Endothelial cell of umbilical vein (primary cell): ENCODE measurements at regions not wholly inside any gene's neighbourhood (a gene's known extent, or its start where the extent isn't known, plus 50 kb on each side); places are given as distances from the start of the nearest gene placed in this dataset.

ENCODE experiments used
- BruUV-seq: library from RNA; stranded (reverse); fragments of 400-500 nt; replicated peaks from 2 replicates; lab custom pipeline; 2021; lab: Mats Ljungman, UMichigan
- CTCF ChIA-PET: fragments of 300-600, 350-600 bp; sonication (Branson Sonifier 250); formaldehyde crosslinking; loops from one replicate; lab custom pipeline; 2021; ENCODE audit warnings: antibody characterized with exemption, inconsistent platforms; lab: Charles Lee
- POLR2A ChIA-PET: fragments of 300-600, 350-600 bp; sonication (Branson Sonifier 250); formaldehyde crosslinking; loops from one replicate; lab custom pipeline; 2021; ENCODE audit warnings: antibody characterized with exemption, inconsistent platforms; lab: Charles Lee
- DNase-seq: peaks from one replicate; pipeline ENCODE4 v3.0.0-alpha.2; 2011; ENCODE audit warnings: low read depth, low spot score
- FAIRE-seq: peaks from 2 replicates; lab custom pipeline; 2011; peaks lifted over from hg19 to GRCh38; lab: Jason Lieb, UNC
- H2AFZ ChIP-seq: 2 replicates; pipeline ENCODE4 v1.6.0; 2012; ENCODE audit warnings: low read depth, low read length, control low read depth, inconsistent platforms
- H3K27ac ChIP-seq: 2 replicates; pipeline ENCODE4 v1.5.1; 2011; ENCODE audit warnings: low read depth, mild to moderate bottlenecking, control low read depth, low read length, moderate library complexity; ENCODE audit not compliant: insufficient read depth
- H3K27me3 ChIP-seq, 2 experiments: 2 replicates each; pipeline versions ENCODE4 v1.6.0 to v1.6.1; 2011; ENCODE audit warnings: low read length in 2 of 2, mixed read lengths in 1 of 2; ENCODE audit not compliant: control insufficient read depth in 2 of 2, insufficient read depth in 2 of 2
- H3K36me3 ChIP-seq, 2 experiments: 2 replicates in 1 of 2; 3 replicates in 1 of 2; pipeline ENCODE4 v1.5.1; 2011; ENCODE audit warnings: low read length in 2 of 2, mild to moderate bottlenecking in 1 of 2, moderate library complexity in 1 of 2; ENCODE audit not compliant: control insufficient read depth in 2 of 2, insufficient read depth in 2 of 2; ENCODE audit errors: extremely low read depth in 1 of 2
- H3K4me1 ChIP-seq: 3 replicates; pipeline ENCODE4 v1.5.1; 2011; ENCODE audit warnings: mild to moderate bottlenecking, low read length; ENCODE audit not compliant: control insufficient read depth, insufficient read depth; ENCODE audit errors: extremely low read depth
- H3K4me2 ChIP-seq: 2 replicates; pipeline ENCODE4 v1.6.1; 2011; ENCODE audit warnings: low read length, control low read depth, mixed read lengths; ENCODE audit not compliant: insufficient read depth
- H3K4me3 ChIP-seq, 3 experiments: fragments of 200-600 bp in 1 of 3; sonication (generic), shearing (Covaris generic) in 1 of 3; replicated peaks in 1 of 3; 2 replicates each; pipeline ENCODE4 v1.5.1; 2011 to 2016; ENCODE audit warnings: control low read depth in 3 of 3, low read length in 3 of 3, mild to moderate bottlenecking in 2 of 3, inconsistent platforms in 1 of 3, low read depth in 1 of 3, moderate library complexity in 1 of 3; ENCODE audit not compliant: insufficient read depth in 1 of 3
- H3K79me2 ChIP-seq: 2 replicates; pipeline ENCODE4 v1.6.0; 2012; ENCODE audit warnings: low read length, inconsistent platforms; ENCODE audit not compliant: control insufficient read depth, insufficient read depth
- H3K9ac ChIP-seq: replicated peaks from 2 replicates; pipeline ENCODE3; 2011; ENCODE audit warnings: low read length, control low read depth; ENCODE audit not compliant: insufficient read depth; ENCODE audit errors: extremely low read depth
- H3K9me1 ChIP-seq: replicated peaks from 3 replicates; pipeline ENCODE4 v1.6.0; 2011; ENCODE audit warnings: mild to moderate bottlenecking, low read length; ENCODE audit not compliant: control insufficient read depth, insufficient read depth; ENCODE audit errors: extremely low read depth
- H3K9me3 ChIP-seq: replicated peaks from 2 replicates; pipeline ENCODE4 v1.5.1; 2012; ENCODE audit warnings: low read length, inconsistent platforms; ENCODE audit not compliant: control insufficient read depth, insufficient read depth
- H4K20me1 ChIP-seq: replicated peaks from 2 replicates; pipeline ENCODE3; 2011; ENCODE audit warnings: mild to moderate bottlenecking, low read length; ENCODE audit not compliant: control insufficient read depth, insufficient read depth; ENCODE audit errors: extremely low read depth
- CTCF ChIP-seq, 2 donors: IDR thresholded peaks; 1 replicate in 1 of 2; 2 replicates in 1 of 2; pipeline ENCODE4 v1.5.1; 2011; ENCODE audit warnings: low read length in 2 of 2, mild to moderate bottlenecking in 2 of 2, moderate library complexity in 2 of 2, control low read depth in 1 of 2, inconsistent platforms in 1 of 2, low read depth in 1 of 2; ENCODE audit not compliant: insufficient read depth in 1 of 2; ENCODE audit errors: extremely low read depth in 1 of 2
- EZH2 ChIP-seq: IDR thresholded peaks from 2 replicates; pipeline ENCODE4 v1.6.1; 2012; ENCODE audit warnings: borderline replicate concordance, low read depth, mild to moderate bottlenecking, moderate library complexity, low read length, inconsistent platforms; ENCODE audit not compliant: severe bottlenecking
- FOS ChIP-seq: IDR thresholded peaks from 2 replicates; pipeline ENCODE4 v1.6.1; 2011; ENCODE audit warnings: mild to moderate bottlenecking, low read length, moderate library complexity, borderline replicate concordance; ENCODE audit not compliant: insufficient read depth
- GATA2 ChIP-seq: IDR thresholded peaks from 2 replicates; pipeline ENCODE4 v1.7.0; 2011; ENCODE audit warnings: low read depth, mild to moderate bottlenecking, moderate library complexity, mixed read lengths, low read length; ENCODE audit not compliant: insufficient read length, insufficient read depth
- JUN ChIP-seq: IDR thresholded peaks from 2 replicates; pipeline ENCODE4 v1.6.1; 2011; ENCODE audit warnings: borderline replicate concordance, low read depth; ENCODE audit not compliant: insufficient read length, insufficient read depth
- MAX ChIP-seq: IDR thresholded peaks from 2 replicates; pipeline ENCODE4 v1.6.1; 2011; ENCODE audit not compliant: insufficient read depth, insufficient read length
- MYC ChIP-seq: IDR thresholded peaks from one replicate; pipeline ENCODE4 v1.6.1; 2011; ENCODE audit warnings: mild to moderate bottlenecking, low read depth, low read length
- POLR2A ChIP-seq: IDR thresholded peaks from 2 replicates; pipeline ENCODE4 v1.6.1; 2012; ENCODE audit warnings: low read depth, mild to moderate bottlenecking, control low read depth, low read length
- POLR2AphosphoS5 ChIP-seq: IDR thresholded peaks from 2 replicates; pipeline ENCODE4 v1.6.1; 2012; ENCODE audit warnings: low read depth, mild to moderate bottlenecking, control low read depth, low read length, moderate library complexity; ENCODE audit not compliant: insufficient read depth
- dilution Hi-C: fragments of 300-500 bp; cut with MboI; formaldehyde crosslinking; loops from one replicate; pipeline ENCODE4 v1.15.0; 2019; ENCODE audit warnings: low sequenced_read_pairs; ENCODE audit not compliant: extremely low pct_ligation_motif_present
- intact Hi-C: fragments of 100-400 bp; cut with micrococcal nuclease; formaldehyde crosslinking; loops from one replicate; pipeline ENCODE4 v1.10.0; 2022

GRCh38 chr2:59173325-59173724 is 932.2 kb upstream of the FANCL start:
- BruUV-seq: no TSS peak
- Histone ChIP-seq H3K27me3 (no peaks in the 10 kb centered on the region), H3K9me3 (peaks cover 2% of the 10 kb centered on the region), H3K27ac (no peak overlapping the region), H3K4me3 (no peak overlapping the region), H3K36me3 (no peaks in the 10 kb centered on the region), H3K4me2 (no peak overlapping the region), H2AFZ (no peak overlapping the region), H4K20me1 (no peaks in the 10 kb centered on the region), H3K9ac (no peak overlapping the region), H3K79me2 (no peaks in the 10 kb centered on the region), H3K4me1 (no peaks in the 10 kb centered on the region), H3K9me1 (no peaks in the 10 kb centered on the region)
- DNase-seq (no peak), FAIRE-seq (no peak)
- dilution Hi-C loops: no loop called here
- intact Hi-C loops: no loop called here
- CTCF ChIA-PET: no interaction called here
- TF ChIP-seq CTCF (IDR thresholded peaks at IDR 0.05; ENCODE audit: extremely low read depth in 1 of 2, insufficient read depth in 1 of 2, low read depth in 1 of 2, low read length in 2 of 2): no peak
- TF ChIP-seq POLR2A: no peak
- TF ChIP-seq EZH2: no peak
- no peak for TF ChIP-seq FOS
- TF ChIP-seq JUN: no peak
- TF ChIP-seq MYC: no peak
- no peak for TF ChIP-seq MAX
- TF ChIP-seq GATA2: no peak
- no peak for TF ChIP-seq POLR2AphosphoS5
- POLR2A ChIA-PET: no interaction called here
